ENCODE measurements at regions not wholly inside any gene's neighbourhood (a gene's known extent, or its start where the extent isn't known, plus 50 kb on each side); places are given as distances from the start of the nearest gene placed in this dataset.

GRCh38 chr2:235114286-235114685, 162.5 kb downstream of the SH3BP4 start:
- no peak for TF ChIP-seq L3MBTL2 (conservative IDR thresholded peaks at IDR 0.05)
- no peak for TF ChIP-seq CTBP1 (IDR thresholded peaks at IDR 0.05; ENCODE audit: borderline replicate concordance)
- TF ChIP-seq FOXM1 (IDR thresholded peaks at IDR 0.05; ENCODE audit: borderline replicate concordance), result no peak
- TF ChIP-seq HDGF (IDR thresholded peaks at IDR 0.05; ENCODE audit: borderline replicate concordance), result no peak
- no peak for TF ChIP-seq SP1 (IDR thresholded peaks at IDR 0.05)
- TF ChIP-seq FOXA1 (IDR thresholded peaks at IDR 0.05), result no peak
- no peak for TF ChIP-seq ELF4 (IDR thresholded peaks at IDR 0.05)
- TF ChIP-seq SUZ12 (IDR thresholded peaks at IDR 0.05), result no peak
- TF ChIP-seq BHLHE40 (IDR thresholded peaks at IDR 0.05; ENCODE audit: borderline replicate concordance), result no peak
- TF ChIP-seq PKNOX1 (IDR thresholded peaks at IDR 0.05), result no peak
- no peak for TF ChIP-seq TARDBP (IDR thresholded peaks at IDR 0.05)
- no peak for TF ChIP-seq LEF1 (IDR thresholded peaks at IDR 0.05; ENCODE audit: borderline replicate concordance)
- no peak for TF ChIP-seq ARNT (IDR thresholded peaks at IDR 0.05)
- TF ChIP-seq FOXK2 (IDR thresholded peaks at IDR 0.05), result no peak
- POLR2A ChIA-PET, result no interaction called here
- CTCF ChIA-PET, result interaction anchor here (0.6 kb wide), 1 partner anchor 351 kb away, joined by 5 read pairs; no protein-coding TSS in a partner anchor
- no peak for DNase-seq (ENCODE audit: extremely low spot score)

- TF ChIP-seq ELF4 (IDR thresholded peaks at IDR 0.05) (no peak), ARNT (IDR thresholded peaks at IDR 0.05) (no peak)
- no peak for DNase-seq (ENCODE audit: extremely low spot score)
- POLR2A ChIA-PET, result no interaction called here
- CTCF ChIA-PET, result interaction anchor here (0.6 to 1.3 kb wide), 4 partner anchors 8 to 590 kb away, joined by 3 to 4 read pairs (median 4); no protein-coding TSS in a partner anchor
These were observed 163.7 kb downstream of the SH3BP4 start for GRCh38 chr2:235115521-235115920.

GRCh38 chr2:235116885-235117492, 165.2 kb downstream of the SH3BP4 start:
- ChIA-PET CTCF (interaction anchor here (0.6 to 1.8 kb wide), 13 partner anchors 10 to 1301 kb away, joined by 3 to 7 read pairs (median 4); no protein-coding TSS in a partner anchor), POLR2A (no interaction called here)
- 0 out of 2 replicates have a peak, but pooled peaks have one; percentile 34 for TF ChIP-seq ZNF384 (IDR thresholded peaks at IDR 0.05)
- TF ChIP-seq HDGF (IDR thresholded peaks at IDR 0.05; ENCODE audit: borderline replicate concordance), result no peak
- no peak for DNase-seq (ENCODE audit: extremely low spot score)

- TF ChIP-seq FOXA1 (IDR thresholded peaks at IDR 0.05), result no peak
- TF ChIP-seq SUZ12 (IDR thresholded peaks at IDR 0.05), result no peak
- no peak for TF ChIP-seq FOXM1 (IDR thresholded peaks at IDR 0.05; ENCODE audit: borderline replicate concordance)
- CTCF ChIA-PET, result interaction anchor here (0.6 kb wide), 1 partner anchor 380 kb away, joined by 4 read pairs; no protein-coding TSS in a partner anchor
- DNase-seq (ENCODE audit: extremely low spot score), result no peak
- POLR2A ChIA-PET, result no interaction called here
These were observed 175.0 kb downstream of the SH3BP4 start for GRCh38 chr2:235126768-235127167.

GRCh38 chr2:235127931-235128330, 176.1 kb downstream of the SH3BP4 start:
- TF ChIP-seq HDGF (IDR thresholded peaks at IDR 0.05; ENCODE audit: borderline replicate concordance) (no peak), ELF4 (IDR thresholded peaks at IDR 0.05) (no peak), ZNF384 (IDR thresholded peaks at IDR 0.05) (no peak), CTBP1 (IDR thresholded peaks at IDR 0.05; ENCODE audit: borderline replicate concordance) (no peak), NFRKB (IDR thresholded peaks at IDR 0.05) (no peak), TARDBP (IDR thresholded peaks at IDR 0.05) (no peak), SUZ12 (IDR thresholded peaks at IDR 0.05) (no peak), L3MBTL2 (conservative IDR thresholded peaks at IDR 0.05) (no peak), FOXK2 (IDR thresholded peaks at IDR 0.05) (no peak), ARNT (IDR thresholded peaks at IDR 0.05) (no peak), FOXA1 (IDR thresholded peaks at IDR 0.05) (no peak), SP1 (IDR thresholded peaks at IDR 0.05) (no peak), LEF1 (IDR thresholded peaks at IDR 0.05; ENCODE audit: borderline replicate concordance) (no peak), BHLHE40 (IDR thresholded peaks at IDR 0.05; ENCODE audit: borderline replicate concordance) (no peak)
- POLR2A ChIA-PET, result no interaction called here
- no peak for DNase-seq (ENCODE audit: extremely low spot score)
- CTCF ChIA-PET, result no interaction called here

GRCh38 chr2:235129850-235130249, 178.0 kb downstream of the SH3BP4 start:
- DNase-seq (ENCODE audit: extremely low spot score), result no peak
- CTCF ChIA-PET, result no interaction called here
- TF ChIP-seq SP1 (IDR thresholded peaks at IDR 0.05) (no peak), LEF1 (IDR thresholded peaks at IDR 0.05; ENCODE audit: borderline replicate concordance) (no peak), TARDBP (IDR thresholded peaks at IDR 0.05) (no peak), L3MBTL2 (conservative IDR thresholded peaks at IDR 0.05) (no peak)
- POLR2A ChIA-PET, result no interaction called here

- TF ChIP-seq NFRKB (IDR thresholded peaks at IDR 0.05) (no peak), FOXA1 (IDR thresholded peaks at IDR 0.05) (no peak), CTBP1 (IDR thresholded peaks at IDR 0.05; ENCODE audit: borderline replicate concordance) (no peak), FOXM1 (IDR thresholded peaks at IDR 0.05; ENCODE audit: borderline replicate concordance) (no peak), HDGF (IDR thresholded peaks at IDR 0.05; ENCODE audit: borderline replicate concordance) (no peak), TARDBP (IDR thresholded peaks at IDR 0.05) (no peak), LEF1 (IDR thresholded peaks at IDR 0.05; ENCODE audit: borderline replicate concordance) (no peak), ZNF384 (IDR thresholded peaks at IDR 0.05) (no peak), BHLHE40 (IDR thresholded peaks at IDR 0.05; ENCODE audit: borderline replicate concordance) (no peak)
- no peak for DNase-seq (ENCODE audit: extremely low spot score)
- ChIA-PET CTCF (interaction anchor here (1.1 kb wide), 1 partner anchor 615 kb away, joined by 3 read pairs; no protein-coding TSS in a partner anchor), POLR2A (no interaction called here)
These were observed 179.8 kb downstream of the SH3BP4 start for GRCh38 chr2:235131334-235132305.

Data from HEK293T (cell line).